ENCODE measurements at regions not wholly inside any gene's neighbourhood (a gene's known extent, or its start where the extent isn't known, plus 50 kb on each side); places are given as distances from the start of the nearest gene placed in this dataset.

GRCh38 chr12:5186715-5187114 lies 143.0 kb downstream of the KCNA5 start:
- Mint-ChIP-seq H3K4me1 (no peaks in the 10 kb centered on the region), H3K27me3 (ENCODE audit: low read depth) (no peaks in the 10 kb centered on the region), H3K27ac (ENCODE audit: unreplicated experiment) (no peak overlapping the region), H3K4me3 (no peak overlapping the region), H3K36me3 (ENCODE audit: low read depth) (no peaks in the 10 kb centered on the region), H3K9me3 (no peaks in the 10 kb centered on the region)
- DNase-seq (ENCODE audit: low read depth, low spot score), result no peak
- TF ChIP-seq CTCF (conservative IDR thresholded peaks at IDR 0.05), result no peak

DNA sequence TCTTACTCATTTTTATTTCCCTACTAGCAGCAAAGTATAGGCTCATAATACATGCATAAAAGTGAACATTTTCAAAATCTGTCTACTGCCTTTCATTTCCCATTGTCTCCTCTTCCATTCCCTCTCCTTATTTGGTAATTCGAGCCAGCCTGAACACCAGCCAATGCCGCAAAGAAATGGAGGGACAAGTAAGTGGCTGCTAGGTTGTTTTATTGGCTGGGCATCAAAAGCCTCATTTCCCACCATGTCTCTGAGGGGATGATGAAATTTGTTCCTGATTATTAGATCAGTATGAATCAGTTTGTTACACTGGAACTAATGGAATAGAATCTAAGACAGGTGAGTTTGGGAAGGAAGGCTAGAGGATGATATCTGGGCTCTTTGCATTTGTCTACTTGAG lies 143.5 kb downstream of the KCNA5 start:
- Mint-ChIP-seq H3K9me3 (no peaks in the 10 kb centered on the region), H3K4me3 (no peak overlapping the region), H3K27me3 (ENCODE audit: low read depth) (no peaks in the 10 kb centered on the region), H3K4me1 (no peaks in the 10 kb centered on the region), H3K36me3 (ENCODE audit: low read depth) (no peaks in the 10 kb centered on the region), H3K27ac (ENCODE audit: unreplicated experiment) (peak overlapping the region; percentile 28)
- no peak for DNase-seq (ENCODE audit: low read depth, low spot score)
- no peak for TF ChIP-seq CTCF (conservative IDR thresholded peaks at IDR 0.05)

GRCh38 chr12:5188472-5188871 lies 144.8 kb downstream of the KCNA5 start:
- no peaks in the 10 kb centered on the region for H3K4me1 Mint-ChIP-seq

DNA sequence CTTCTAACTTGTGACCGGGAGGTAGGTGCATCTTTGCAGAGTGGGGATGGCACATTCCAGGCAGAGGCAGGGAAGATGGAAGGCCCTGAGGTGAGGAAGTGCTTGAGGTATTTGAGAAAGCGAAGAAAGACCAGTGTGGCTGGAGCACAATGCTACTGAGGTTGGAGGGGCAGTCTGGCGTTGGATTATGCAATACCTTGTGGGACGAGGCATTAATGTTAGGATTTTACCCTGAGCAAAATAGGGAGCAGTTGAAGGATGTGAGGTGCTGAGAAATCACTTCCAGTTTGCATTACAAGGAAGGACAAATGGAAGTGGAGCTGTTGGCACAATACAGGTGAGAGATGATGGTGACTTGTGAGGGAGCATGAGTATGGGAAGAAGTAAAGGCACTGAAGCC lies 145.5 kb downstream of the KCNA5 start:
- no peak overlapping the region for H3K27ac Mint-ChIP-seq (ENCODE audit: unreplicated experiment)
- no peaks in the 10 kb centered on the region for H3K36me3 Mint-ChIP-seq (ENCODE audit: low read depth)
- H3K4me1 Mint-ChIP-seq, result no peaks in the 10 kb centered on the region
- no peak for DNase-seq (ENCODE audit: low read depth, low spot score)
- no peaks in the 10 kb centered on the region for H3K27me3 Mint-ChIP-seq (ENCODE audit: low read depth)
- no peak for TF ChIP-seq CTCF (conservative IDR thresholded peaks at IDR 0.05)
- H3K4me3 Mint-ChIP-seq, result no peak overlapping the region
- no peaks in the 10 kb centered on the region for H3K9me3 Mint-ChIP-seq

More at GRCh38 chr12:5188472-5188871, 144.8 kb downstream of the KCNA5 start:
- Mint-ChIP-seq H3K27ac (ENCODE audit: unreplicated experiment) (no peak overlapping the region), H3K4me3 (no peak overlapping the region), H3K9me3 (no peaks in the 10 kb centered on the region), H3K27me3 (ENCODE audit: low read depth) (no peaks in the 10 kb centered on the region), H3K36me3 (ENCODE audit: low read depth) (no peaks in the 10 kb centered on the region)
- no peak for DNase-seq (ENCODE audit: low read depth, low spot score)
- TF ChIP-seq CTCF (conservative IDR thresholded peaks at IDR 0.05), result no peak

DNA sequence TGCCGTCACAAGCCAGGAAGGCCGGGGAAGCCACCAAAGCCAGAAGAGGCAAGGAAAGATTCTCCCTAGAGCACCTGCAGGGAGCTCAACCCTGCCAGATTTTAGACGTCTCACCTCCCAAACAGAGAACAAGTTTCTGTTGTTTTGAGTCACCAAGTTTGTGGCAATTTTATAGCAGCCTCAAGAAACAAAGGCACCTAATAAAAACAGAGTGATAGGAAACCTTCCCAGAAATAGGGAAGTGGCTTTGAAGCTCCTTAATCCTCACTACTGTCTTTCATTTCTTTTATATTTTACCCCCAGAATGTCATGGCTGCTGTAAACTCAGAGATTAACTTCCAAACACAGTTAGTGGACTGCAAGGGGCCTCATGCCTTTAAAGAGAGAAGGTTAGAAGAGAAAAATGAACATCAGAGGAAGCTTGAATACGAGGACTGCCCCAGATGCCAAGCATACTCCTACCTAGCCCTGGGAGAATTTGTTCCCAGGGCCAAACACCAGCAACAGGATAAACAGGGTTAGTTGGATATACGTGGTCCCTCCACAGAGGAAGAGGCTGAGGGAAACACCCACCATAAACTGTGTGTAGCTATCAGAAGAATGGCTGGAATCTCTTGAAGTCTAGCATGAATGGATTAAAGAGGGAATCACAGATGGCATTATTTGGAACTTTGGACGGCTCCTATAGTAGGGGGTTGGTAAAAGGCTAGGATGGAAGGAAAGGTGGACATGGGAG lies 148.3 kb downstream of the KCNA5 start:
- DNase-seq (ENCODE audit: low read depth, low spot score), result no peak
- no peaks in the 10 kb centered on the region for H3K36me3 Mint-ChIP-seq (ENCODE audit: low read depth)
- H3K4me3 Mint-ChIP-seq, result no peak overlapping the region
- H3K9me3 Mint-ChIP-seq, result no peaks in the 10 kb centered on the region
- TF ChIP-seq CTCF (conservative IDR thresholded peaks at IDR 0.05), result no peak
- H3K4me1 Mint-ChIP-seq, result no peaks in the 10 kb centered on the region
- no peak overlapping the region for H3K27ac Mint-ChIP-seq (ENCODE audit: unreplicated experiment)
- H3K27me3 Mint-ChIP-seq (ENCODE audit: low read depth), result no peaks in the 10 kb centered on the region
